ENCODE measurements at regions not wholly inside any gene's neighbourhood (a gene's known extent, or its start where the extent isn't known, plus 50 kb on each side); places are given as distances from the start of the nearest gene placed in this dataset.

- Histone ChIP-seq H3K27me3 (peaks cover 30 to 38% (median 33%) of the 10 kb centered on the region in 3 donors), H3K4me1 (no peaks in the 10 kb centered on the region), H3K36me3 (no peaks in the 10 kb centered on the region), H3K4me3 (no peak overlapping the region), H3K9me3 (no peaks in the 10 kb centered on the region), H3K27ac (no peak overlapping the region)
- TF ChIP-seq CTCF (IDR thresholded peaks at IDR 0.05 in 4 of 5, conservative IDR thresholded peaks at IDR 0.05 in 1 of 5) (no peak), POLR2A (IDR thresholded peaks at IDR 0.05) (no peak)
- in situ Hi-C loops (cut with MboI; ENCODE audit: low sequenced_read_pairs in 4 of 4) (no loop called here), intact Hi-C loops (cut with DNase I; ENCODE audit: low total_unique reads) (no loop called here)
- no peak for DNase-seq
- ATAC-seq, result no peak
These were observed 60.1 kb upstream of the ADRA2C start for GRCh38 chr4:3706111-3706511.

GRCh38 chr4:3705236-3705987, 60.8 kb upstream of the ADRA2C start:
- no peaks in the 10 kb centered on the region for H3K9me3 ChIP-seq
- TF ChIP-seq POLR2A (IDR thresholded peaks at IDR 0.05) (no peak), CTCF (IDR thresholded peaks at IDR 0.05 in 4 of 5, conservative IDR thresholded peaks at IDR 0.05 in 1 of 5) (no peak)
- H3K27ac ChIP-seq, result no peak overlapping the region
- intact Hi-C loops (cut with DNase I; ENCODE audit: low total_unique reads) (no loop called here), in situ Hi-C loops (cut with MboI; ENCODE audit: low sequenced_read_pairs in 4 of 4) (no loop called here)
- ATAC-seq (no peak), DNase-seq (no peak)
- H3K4me3 ChIP-seq, result no peak overlapping the region
- H3K27me3 ChIP-seq, result peaks cover 34 to 38% (median 35%) of the 10 kb centered on the region in 3 donors
- no peaks in the 10 kb centered on the region for H3K36me3 ChIP-seq
- H3K4me1 ChIP-seq, result no peaks in the 10 kb centered on the region

GRCh38 chr4:3704669-3705068, 61.5 kb upstream of the ADRA2C start:
- Histone ChIP-seq H3K4me1 (no peaks in the 10 kb centered on the region), H3K4me3 (no peak overlapping the region), H3K27me3 (peaks cover 34 to 38% (median 35%) of the 10 kb centered on the region in 3 donors), H3K27ac (no peak overlapping the region), H3K36me3 (no peaks in the 10 kb centered on the region), H3K9me3 (no peaks in the 10 kb centered on the region)
- intact Hi-C loops (cut with DNase I; ENCODE audit: low total_unique reads) (no loop called here), in situ Hi-C loops (cut with MboI; ENCODE audit: low sequenced_read_pairs in 4 of 4) (no loop called here)
- ATAC-seq, result no peak
- no peak for DNase-seq
- TF ChIP-seq CTCF (IDR thresholded peaks at IDR 0.05 in 4 of 5, conservative IDR thresholded peaks at IDR 0.05 in 1 of 5) (no peak), POLR2A (IDR thresholded peaks at IDR 0.05) (no peak)

GRCh38 chr4:3703677-3704521, 62.3 kb upstream of the ADRA2C start:
- Histone ChIP-seq H3K4me3 (no peak overlapping the region), H3K36me3 (no peaks in the 10 kb centered on the region), H3K4me1 (no peaks in the 10 kb centered on the region), H3K27ac (no peak overlapping the region), H3K9me3 (no peaks in the 10 kb centered on the region), H3K27me3 (peaks cover 34 to 38% (median 38%) of the 10 kb centered on the region in 3 donors)
- DNase-seq (no peak), ATAC-seq (no peak)
- in situ Hi-C loops (cut with MboI; ENCODE audit: low sequenced_read_pairs in 4 of 4) (no loop called here), intact Hi-C loops (cut with DNase I; ENCODE audit: low total_unique reads) (no loop called here)
- TF ChIP-seq POLR2A (IDR thresholded peaks at IDR 0.05) (no peak), CTCF (IDR thresholded peaks at IDR 0.05 in 4 of 5, conservative IDR thresholded peaks at IDR 0.05 in 1 of 5) (no peak)

Data from gastrocnemius medialis (tissue), 4 donors.